Ovary (tissue), 7 donors: ENCODE measurements at regions not wholly inside any gene's neighbourhood (a gene's known extent, or its start where the extent isn't known, plus 50 kb on each side); places are given as distances from the start of the nearest gene placed in this dataset.
"Not testable (repeated sequence)": the region's sequence is repeated elsewhere in the genome, so short reads cannot be mapped to it uniquely, and the experiment has no call there.

Experiments used
- DNase-seq, 5 donors: peaks; one replicate each; pipeline ENCODE4 v3.0.0-alpha.2; 2019 to 2020
- H3K27ac ChIP-seq, 2 donors: fragments of 200-600 bp; one replicate each; pipeline versions ENCODE4 v1.5.1 to v1.8.0; 2019 to 2022
- H3K27me3 ChIP-seq: fragments of 200-600 bp; one replicate; pipeline ENCODE4 v1.8.0; 2022
- H3K36me3 ChIP-seq: fragments of 200-600 bp; sonication (generic); one replicate; pipeline ENCODE4 v1.5.1; 2019
- H3K4me1 ChIP-seq: one replicate; pipeline ENCODE4 v1.8.1; 2013; ENCODE audit warnings: mild to moderate bottlenecking, moderate library complexity; ENCODE audit not compliant: insufficient read depth
- H3K4me3 ChIP-seq: fragments of 200-600 bp; sonication (generic); one replicate; pipeline ENCODE4 v1.5.1; 2017
- H3K9me3 ChIP-seq, 2 donors: fragments of 200-600 bp in 1 of 2; sonication (generic) in 1 of 2; one replicate each; pipeline versions ENCODE4 v1.5.1 to v1.8.1; 2013 to 2019; ENCODE audit warnings: mild to moderate bottlenecking in 1 of 2, moderate library complexity in 1 of 2
- EP300 ChIP-seq: sonication (generic); formaldehyde crosslinking; IDR thresholded peaks from one replicate; pipeline ENCODE4 v1.6.1; 2017; ENCODE audit warnings: antibody characterized with exemption
- POLR2A ChIP-seq: fragments of 450-650 bp; IDR thresholded peaks from one replicate; pipeline ENCODE4 v1.6.1; 2017; ENCODE audit warnings: antibody characterized with exemption, mild to moderate bottlenecking, moderate library complexity
- WGBS, 3 donors: extraction: QIAGEN DNeasy Blood & Tissue Kit in 1 of 3; methylation state at CpG; one replicate each; pipeline versions ENCODE4 v1.1.5 to v1.1.7; 2013 to 2017; 5-methylcytosine and 5-hydroxymethylcytosine counted together
- intact Hi-C, 4 donors: fragments of 100-400 bp; cut with DNase I; formaldehyde crosslinking; loops; one replicate each; pipeline versions ENCODE4 v1.11.0 to v1.15.1; 2022 to 2023
- TF ChIP-seq, protein P1 (sequence below), 3 donors: fragments of 450-650 bp in 2 of 3; fragments of 200-600 bp in 1 of 3; IDR thresholded peaks; one replicate each; pipeline versions ENCODE4 v1.5.1 to v1.8.0; 2016 to 2022; ENCODE audit warnings: antibody characterized with exemption in 3 of 3, mild to moderate bottlenecking in 1 of 3
- donor health status: DM: no; HTN: no; CAD: no; lungs with moderate emphysema.
- donor health status: DM: no; HTN: no; CAD: no.
- donor health status: Bipolar disorder and iron deficiency.
- donor health status: DM: no; HTN: no; CAD: no.
- donor health status: DM: yes; HTN: yes; CAD: no.

DNA sequence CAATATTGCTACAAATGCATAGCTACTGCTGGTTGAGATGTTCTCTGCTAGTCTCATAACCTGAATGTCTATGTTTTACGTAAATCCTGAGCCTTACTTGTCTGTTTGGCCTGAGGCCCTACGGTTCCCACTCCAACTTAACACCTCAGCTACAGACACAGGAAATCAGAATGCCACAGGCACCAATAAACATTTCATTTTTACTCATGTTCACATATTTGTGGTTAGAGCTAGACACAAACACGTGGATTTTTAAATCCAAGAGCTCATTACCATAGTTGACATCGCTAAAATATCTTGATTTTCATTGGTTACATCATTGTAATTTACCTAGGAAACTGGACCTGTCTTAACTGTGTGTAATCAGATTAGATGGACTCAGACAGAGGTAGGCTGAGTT, 263.8 kb upstream of the CDH19 start:
- 51 to 67% (median 57%) methylated on average over 4 of the region's 4 CpGs for WGBS, 3 donors

DNA sequence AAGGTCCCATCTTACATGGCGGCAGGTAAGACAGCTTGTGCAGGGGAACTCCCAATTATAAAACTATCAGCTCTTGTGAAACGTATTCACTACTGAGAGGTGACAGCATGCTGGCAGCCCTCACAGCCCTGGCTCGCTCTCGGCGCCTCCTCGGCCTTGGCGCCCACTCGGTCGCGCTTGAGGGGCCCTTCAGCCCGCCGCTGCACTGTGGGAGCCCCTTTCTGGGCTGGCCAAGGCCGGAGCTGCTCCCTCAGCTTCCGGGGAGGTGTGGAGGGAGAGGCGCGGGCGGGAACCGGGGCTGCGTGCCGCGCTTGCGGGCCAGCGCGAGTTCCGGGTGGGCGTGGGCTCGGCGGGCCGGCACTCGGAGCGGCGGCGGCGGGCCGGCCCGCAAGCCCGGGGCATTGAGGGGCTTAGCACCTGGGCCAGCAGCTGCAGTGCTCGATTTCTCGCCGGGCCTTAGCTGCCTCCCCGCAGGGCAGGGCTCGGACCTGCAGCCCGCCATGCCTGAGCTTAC, 262.6 kb upstream of the CDH19 start:
- intact Hi-C loops, H3K4me3 ChIP-seq, H3K27ac ChIP-seq, H3K27me3 ChIP-seq, DNase-seq, H3K9me3 ChIP-seq, H3K36me3 ChIP-seq, H3K4me1 ChIP-seq: not testable (repeated sequence)
- WGBS, 3 donors = 94 to 97% (median 95%) methylated on average over 43 of the region's 43 CpGs

More for the DNA sequence above, 263.8 kb upstream of the CDH19 start:
- no peak for DNase-seq
- Histone ChIP-seq H3K4me3 (no peak overlapping the region), H3K9me3 (no peaks in the 10 kb centered on the region), H3K27me3 (no peaks in the 10 kb centered on the region), H3K27ac (no peak overlapping the region), H3K36me3 (no peaks in the 10 kb centered on the region), H3K4me1 (no peaks in the 10 kb centered on the region)
- TF ChIP-seq, protein P1, sequence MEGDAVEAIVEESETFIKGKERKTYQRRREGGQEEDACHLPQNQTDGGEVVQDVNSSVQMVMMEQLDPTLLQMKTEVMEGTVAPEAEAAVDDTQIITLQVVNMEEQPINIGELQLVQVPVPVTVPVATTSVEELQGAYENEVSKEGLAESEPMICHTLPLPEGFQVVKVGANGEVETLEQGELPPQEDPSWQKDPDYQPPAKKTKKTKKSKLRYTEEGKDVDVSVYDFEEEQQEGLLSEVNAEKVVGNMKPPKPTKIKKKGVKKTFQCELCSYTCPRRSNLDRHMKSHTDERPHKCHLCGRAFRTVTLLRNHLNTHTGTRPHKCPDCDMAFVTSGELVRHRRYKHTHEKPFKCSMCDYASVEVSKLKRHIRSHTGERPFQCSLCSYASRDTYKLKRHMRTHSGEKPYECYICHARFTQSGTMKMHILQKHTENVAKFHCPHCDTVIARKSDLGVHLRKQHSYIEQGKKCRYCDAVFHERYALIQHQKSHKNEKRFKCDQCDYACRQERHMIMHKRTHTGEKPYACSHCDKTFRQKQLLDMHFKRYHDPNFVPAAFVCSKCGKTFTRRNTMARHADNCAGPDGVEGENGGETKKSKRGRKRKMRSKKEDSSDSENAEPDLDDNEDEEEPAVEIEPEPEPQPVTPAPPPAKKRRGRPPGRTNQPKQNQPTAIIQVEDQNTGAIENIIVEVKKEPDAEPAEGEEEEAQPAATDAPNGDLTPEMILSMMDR (IDR thresholded peaks at IDR 0.05) = no peak
- TF ChIP-seq POLR2A (no peak), EP300 (no peak)
- intact Hi-C loops = no loop called here

DNA sequence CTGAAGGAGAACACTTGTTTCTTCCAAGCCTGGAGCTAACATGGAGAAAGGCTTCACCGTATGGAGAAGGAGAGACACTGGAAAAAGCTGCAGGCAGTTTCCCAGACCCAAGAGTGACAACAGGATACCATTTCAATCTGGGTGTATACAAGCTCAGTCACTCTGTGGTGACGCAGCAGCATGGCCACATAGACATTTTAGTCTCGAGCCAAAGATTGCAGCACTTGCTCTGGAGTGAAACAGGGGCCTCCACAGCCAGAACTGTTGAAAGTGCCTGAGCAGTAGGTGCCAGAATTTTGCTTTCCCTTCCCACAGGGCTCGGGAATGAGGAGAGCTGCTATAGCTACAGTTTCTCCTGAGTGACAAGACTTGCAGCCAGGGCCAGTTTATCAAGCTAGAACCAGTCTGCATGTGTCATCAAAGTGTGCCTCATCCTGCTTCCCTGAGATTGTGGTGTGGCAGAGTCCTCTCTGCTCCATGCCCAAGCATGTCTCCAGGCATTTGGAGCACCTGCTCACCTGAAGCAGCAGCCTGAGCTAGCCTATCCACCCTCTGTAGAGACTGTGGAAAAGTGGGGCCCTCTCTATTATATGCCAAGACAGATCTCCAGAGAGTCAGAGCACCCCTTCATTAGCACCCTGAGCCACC, 234.6 kb upstream of the CDH19 start:
- intact Hi-C loops = no loop called here
- H3K27ac ChIP-seq = no peak overlapping the region
- no peaks in the 10 kb centered on the region for H3K36me3 ChIP-seq
- 78 to 93% (median 88%) methylated on average over 4 of the region's 4 CpGs for WGBS, 3 donors
- H3K4me1 ChIP-seq = no peaks in the 10 kb centered on the region
- H3K9me3 ChIP-seq = no peaks in the 10 kb centered on the region
- no peak overlapping the region for H3K4me3 ChIP-seq
- no peak for TF ChIP-seq EP300
- TF ChIP-seq, protein P1 (IDR thresholded peaks at IDR 0.05) = no peak
- TF ChIP-seq POLR2A = no peak
- no peak for DNase-seq
- no peaks in the 10 kb centered on the region for H3K27me3 ChIP-seq

DNA sequence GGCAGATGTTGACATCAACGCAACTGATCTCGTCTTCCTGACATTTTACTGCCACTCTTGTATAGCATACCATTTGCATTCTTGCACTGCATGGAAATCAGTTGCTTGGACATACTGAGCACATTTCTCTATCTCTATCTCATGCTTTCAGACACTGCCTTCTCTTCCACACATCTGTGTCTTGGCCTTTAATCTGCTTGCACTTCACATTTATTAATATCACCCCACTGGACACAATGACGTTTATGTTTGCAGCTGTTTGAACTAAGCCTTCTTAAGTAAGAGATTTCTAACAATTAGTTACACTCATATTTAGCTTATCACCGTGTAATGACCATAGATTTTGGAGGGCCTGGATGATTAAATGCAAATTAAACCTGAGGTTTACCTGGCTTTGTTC, 229.8 kb upstream of the CDH19 start:
- no peak for DNase-seq
- no peaks in the 10 kb centered on the region for H3K9me3 ChIP-seq
- no peak overlapping the region for H3K4me3 ChIP-seq
- no peaks in the 10 kb centered on the region for H3K27me3 ChIP-seq
- H3K27ac ChIP-seq = no peak overlapping the region
- 50 to 66% (median 52%) methylated on average over 4 of the region's 4 CpGs for WGBS, 3 donors
- H3K36me3 ChIP-seq = no peaks in the 10 kb centered on the region
- intact Hi-C loops = no loop called here
- TF ChIP-seq EP300 = no peak
- no peak for TF ChIP-seq POLR2A
- TF ChIP-seq, protein P1 (IDR thresholded peaks at IDR 0.05) = no peak
- H3K4me1 ChIP-seq = no peaks in the 10 kb centered on the region

DNA sequence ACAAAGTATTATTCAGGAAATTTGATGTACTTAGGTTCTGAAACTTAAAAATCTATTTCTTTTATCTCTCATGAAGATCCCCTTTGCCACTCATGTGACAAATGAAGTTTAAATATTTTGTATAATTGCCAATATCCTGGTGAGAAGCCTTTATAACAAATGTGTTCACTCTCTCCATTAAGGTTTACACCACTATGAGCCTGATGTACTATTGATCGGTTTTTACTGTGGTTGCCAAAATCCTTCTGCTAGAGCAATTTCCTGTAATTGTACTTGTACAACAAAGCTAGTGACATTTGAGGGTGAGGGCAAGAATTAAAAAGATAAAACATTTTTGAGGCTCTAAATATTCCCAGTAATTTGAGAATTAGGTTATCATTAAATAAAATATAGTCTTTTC, 222.3 kb upstream of the CDH19 start:
- 67 to 90% (median 75%) methylated on average over 1 of the region's 1 CpG for WGBS, 3 donors
- no peaks in the 10 kb centered on the region for H3K36me3 ChIP-seq
- no peaks in the 10 kb centered on the region for H3K4me1 ChIP-seq
- H3K27ac ChIP-seq = no peak overlapping the region
- H3K9me3 ChIP-seq = no peaks in the 10 kb centered on the region
- intact Hi-C loops = no loop called here
- H3K27me3 ChIP-seq = no peaks in the 10 kb centered on the region
- H3K4me3 ChIP-seq = no peak overlapping the region
- no peak for DNase-seq
- no peak for TF ChIP-seq POLR2A
- no peak for TF ChIP-seq EP300
- TF ChIP-seq, protein P1 (IDR thresholded peaks at IDR 0.05) = no peak
